ENCODE measurements at regions not wholly inside any gene's neighbourhood (a gene's known extent, or its start where the extent isn't known, plus 50 kb on each side); places are given as distances from the start of the nearest gene placed in this dataset.
"Not testable (repeated sequence)": the region's sequence is repeated elsewhere in the genome, so short reads cannot be mapped to it uniquely, and the experiment has no call there.

- Histone ChIP-seq H3K79me1 (ENCODE audit: low read length) (no peaks in the 10 kb centered on the region), H3K18ac (ENCODE audit: low read length) (no peak overlapping the region), H3K27ac (ENCODE audit: low read depth, low read length) (no peak overlapping the region), H2BK5ac (ENCODE audit: low read length) (no peak overlapping the region), H3K4me2 (ENCODE audit: low read length) (no peak overlapping the region), H2BK15ac (replicated peaks; ENCODE audit: low read depth) (no peak overlapping the region), H3K9ac (ENCODE audit: low read length) (no peak overlapping the region), H3K56ac (ENCODE audit: low read length) (no peak overlapping the region), H3K79me2 (ENCODE audit: control insufficient read depth, insufficient read depth, low read length) (no peaks in the 10 kb centered on the region), H4K5ac (ENCODE audit: low read length) (no peak overlapping the region), H3K23ac (ENCODE audit: low read length) (no peak overlapping the region), H2BK120ac (ENCODE audit: low read depth, low read length) (no peak overlapping the region), H3K4me1 (ENCODE audit: control insufficient read depth, low read depth, low read length) (peaks cover 13% of the 10 kb centered on the region), H2AK5ac (ENCODE audit: low read length) (no peak overlapping the region), H4K8ac (ENCODE audit: low read depth, low read length) (no peak overlapping the region), H3K36me3 (ENCODE audit: control insufficient read depth, insufficient read depth, low read length) (no peaks in the 10 kb centered on the region), H3K27me3 (ENCODE audit: insufficient read depth, low read length, poor library complexity) (no peaks in the 10 kb centered on the region), H3K4me3 (ENCODE audit: low read length) (no peak overlapping the region), H3K4ac (ENCODE audit: low read depth, low read length) (peak overlapping the region; percentile 57)
- no peak for DNase-seq
These were observed 91.8 kb downstream of the APIP start for GRCh38 chr11:34824425-34824824.

DNA sequence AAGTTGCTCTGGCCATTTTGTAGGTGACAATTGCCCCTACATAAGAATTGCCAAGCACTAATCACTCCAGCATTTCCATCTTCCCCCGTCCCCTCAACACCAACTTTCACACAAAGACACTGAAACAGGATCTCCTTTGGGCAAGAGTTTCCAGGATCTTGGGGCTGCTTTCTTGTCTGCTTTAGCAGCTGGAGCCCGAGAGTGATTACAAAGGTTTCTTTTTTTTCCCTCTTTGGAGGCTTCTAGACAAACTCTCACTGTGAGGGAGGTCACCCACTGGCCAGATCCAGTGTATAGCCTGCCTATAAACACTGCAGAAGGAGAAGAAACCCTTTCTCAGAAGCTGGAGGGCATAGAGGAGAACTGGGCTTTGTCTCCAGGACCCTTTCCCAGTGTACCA is 92.5 kb downstream of the APIP start:
- Histone ChIP-seq H2BK15ac (replicated peaks; ENCODE audit: low read depth) (no peak overlapping the region), H3K56ac (ENCODE audit: low read length) (no peak overlapping the region), H3K4me1 (ENCODE audit: control insufficient read depth, low read depth, low read length) (peaks cover 13% of the 10 kb centered on the region), H3K36me3 (ENCODE audit: control insufficient read depth, insufficient read depth, low read length) (no peaks in the 10 kb centered on the region), H2BK5ac (ENCODE audit: low read length) (no peak overlapping the region), H3K9ac (ENCODE audit: low read length) (no peak overlapping the region), H4K8ac (ENCODE audit: low read depth, low read length) (no peak overlapping the region), H3K4ac (ENCODE audit: low read depth, low read length) (no peak overlapping the region), H3K23ac (ENCODE audit: low read length) (no peak overlapping the region), H3K4me2 (ENCODE audit: low read length) (no peak overlapping the region), H3K79me1 (ENCODE audit: low read length) (no peaks in the 10 kb centered on the region), H3K79me2 (ENCODE audit: control insufficient read depth, insufficient read depth, low read length) (no peaks in the 10 kb centered on the region), H2AK5ac (ENCODE audit: low read length) (no peak overlapping the region), H3K18ac (ENCODE audit: low read length) (peak overlapping the region; percentile 31), H3K27ac (ENCODE audit: low read depth, low read length) (peak overlapping the region; percentile 65), H2BK120ac (ENCODE audit: low read depth, low read length) (no peak overlapping the region), H4K5ac (ENCODE audit: low read length) (no peak overlapping the region), H3K4me3 (ENCODE audit: low read length) (no peak overlapping the region), H3K27me3 (ENCODE audit: insufficient read depth, low read length, poor library complexity) (no peaks in the 10 kb centered on the region)
- no peak for DNase-seq
- no CpG with 5 or more reads among the region's 2 CpGs for WGBS (ENCODE audit: extremely low coverage, insufficient coverage, low lambda C conversion rate)

- Histone ChIP-seq H3K27ac (ENCODE audit: low read depth, low read length) (no peak overlapping the region), H3K23ac (ENCODE audit: low read length) (no peak overlapping the region), H3K79me1 (ENCODE audit: low read length) (no peaks in the 10 kb centered on the region), H4K8ac (ENCODE audit: low read depth, low read length) (no peak overlapping the region), H2BK120ac (ENCODE audit: low read depth, low read length) (no peak overlapping the region), H3K36me3 (ENCODE audit: control insufficient read depth, insufficient read depth, low read length) (no peaks in the 10 kb centered on the region), H3K4me2 (ENCODE audit: low read length) (no peak overlapping the region), H2BK15ac (replicated peaks; ENCODE audit: low read depth) (no peak overlapping the region), H3K27me3 (ENCODE audit: insufficient read depth, low read length, poor library complexity) (no peaks in the 10 kb centered on the region), H2BK5ac (ENCODE audit: low read length) (no peak overlapping the region), H3K4me3 (ENCODE audit: low read length) (no peak overlapping the region), H2AK5ac (ENCODE audit: low read length) (no peak overlapping the region), H4K5ac (ENCODE audit: low read length) (no peak overlapping the region), H3K9ac (ENCODE audit: low read length) (no peak overlapping the region), H3K4ac (ENCODE audit: low read depth, low read length) (no peak overlapping the region), H3K56ac (ENCODE audit: low read length) (no peak overlapping the region), H3K18ac (ENCODE audit: low read length) (no peak overlapping the region), H3K4me1 (ENCODE audit: control insufficient read depth, low read depth, low read length) (peaks cover 13% of the 10 kb centered on the region), H3K79me2 (ENCODE audit: control insufficient read depth, insufficient read depth, low read length) (no peaks in the 10 kb centered on the region)
- no CpG with 5 or more reads among the region's 3 CpGs for WGBS (ENCODE audit: extremely low coverage, insufficient coverage, low lambda C conversion rate)
- DNase-seq = no peak
These were observed 93.0 kb downstream of the APIP start for GRCh38 chr11:34823197-34823596.

- H3K18ac ChIP-seq (ENCODE audit: low read length) = no peak overlapping the region
- no CpG with 5 or more reads among the region's 6 CpGs for WGBS (ENCODE audit: extremely low coverage, insufficient coverage, low lambda C conversion rate)
- no peak overlapping the region for H3K27ac ChIP-seq (ENCODE audit: low read depth, low read length)
- H3K23ac ChIP-seq (ENCODE audit: low read length) = no peak overlapping the region
- H3K27me3 ChIP-seq (ENCODE audit: insufficient read depth, low read length, poor library complexity) = no peaks in the 10 kb centered on the region
- H2BK5ac ChIP-seq (ENCODE audit: low read length) = no peak overlapping the region
- H2BK15ac ChIP-seq (replicated peaks; ENCODE audit: low read depth) = no peak overlapping the region
- H3K4ac ChIP-seq (ENCODE audit: low read depth, low read length) = no peak overlapping the region
- peaks cover 2% of the 10 kb centered on the region for H3K4me1 ChIP-seq (ENCODE audit: control insufficient read depth, low read depth, low read length)
- no peak overlapping the region for H2BK120ac ChIP-seq (ENCODE audit: low read depth, low read length)
- H3K4me3 ChIP-seq (ENCODE audit: low read length) = no peak overlapping the region
- H3K56ac ChIP-seq (ENCODE audit: low read length) = no peak overlapping the region
- no peaks in the 10 kb centered on the region for H3K36me3 ChIP-seq (ENCODE audit: control insufficient read depth, insufficient read depth, low read length)
- H3K79me2 ChIP-seq (ENCODE audit: control insufficient read depth, insufficient read depth, low read length) = no peaks in the 10 kb centered on the region
- H3K79me1 ChIP-seq (ENCODE audit: low read length) = no peaks in the 10 kb centered on the region
- no peak overlapping the region for H2AK5ac ChIP-seq (ENCODE audit: low read length)
- no peak overlapping the region for H4K5ac ChIP-seq (ENCODE audit: low read length)
- H3K4me2 ChIP-seq (ENCODE audit: low read length) = no peak overlapping the region
- no peak overlapping the region for H4K8ac ChIP-seq (ENCODE audit: low read depth, low read length)
- H3K9ac ChIP-seq (ENCODE audit: low read length) = no peak overlapping the region
- DNase-seq = no peak
These were observed 96.3 kb downstream of the APIP start for GRCh38 chr11:34819740-34820482.

- H2BK15ac ChIP-seq (replicated peaks; ENCODE audit: low read depth); H3K36me3 ChIP-seq (ENCODE audit: control insufficient read depth, insufficient read depth, low read length); H3K4me1 ChIP-seq (ENCODE audit: control insufficient read depth, low read depth, low read length); H3K4me2 ChIP-seq (ENCODE audit: low read length); H3K27ac ChIP-seq (ENCODE audit: low read depth, low read length); H4K8ac ChIP-seq (ENCODE audit: low read depth, low read length); H3K23ac ChIP-seq (ENCODE audit: low read length); H3K4ac ChIP-seq (ENCODE audit: low read depth, low read length); H2BK5ac ChIP-seq (ENCODE audit: low read length); H3K4me3 ChIP-seq (ENCODE audit: low read length); H3K18ac ChIP-seq (ENCODE audit: low read length); H3K56ac ChIP-seq (ENCODE audit: low read length); H2BK120ac ChIP-seq (ENCODE audit: low read depth, low read length); H3K79me1 ChIP-seq (ENCODE audit: low read length); H3K9ac ChIP-seq (ENCODE audit: low read length); H2AK5ac ChIP-seq (ENCODE audit: low read length); H4K5ac ChIP-seq (ENCODE audit: low read length); H3K79me2 ChIP-seq (ENCODE audit: control insufficient read depth, insufficient read depth, low read length); DNase-seq; H3K27me3 ChIP-seq (ENCODE audit: insufficient read depth, low read length, poor library complexity): not testable (repeated sequence)
- no CpG with 5 or more reads among the region's 3 CpGs for WGBS (ENCODE audit: extremely low coverage, insufficient coverage, low lambda C conversion rate)
These were observed 98.4 kb downstream of the APIP start for GRCh38 chr11:34817812-34818211.

DNA sequence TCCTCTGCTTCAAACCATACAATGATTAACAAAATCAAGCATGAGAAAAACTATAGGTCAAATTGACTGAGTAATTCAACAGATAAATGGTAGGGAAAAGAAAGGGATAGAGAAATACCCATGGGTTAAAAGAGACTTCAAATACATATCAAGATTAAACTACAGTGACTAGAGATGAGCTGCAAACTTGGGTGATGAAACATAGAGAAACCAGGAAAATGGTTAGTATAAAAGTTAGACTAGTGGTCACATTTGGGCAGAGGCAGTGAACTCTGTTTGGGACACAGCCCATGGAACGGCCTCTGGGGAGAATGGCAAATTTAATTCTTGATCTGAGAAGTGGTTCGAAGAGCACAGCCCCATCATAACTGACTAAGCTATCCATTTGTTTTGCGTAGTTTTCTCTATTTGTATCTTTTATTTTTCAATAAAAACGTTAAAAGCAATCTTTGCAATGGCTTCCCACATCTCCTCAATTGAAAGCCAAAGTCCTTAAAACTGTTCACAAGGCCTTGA is 99.4 kb downstream of the APIP start:
- H2AK5ac ChIP-seq (ENCODE audit: low read length) = no peak overlapping the region
- no peak overlapping the region for H4K5ac ChIP-seq (ENCODE audit: low read length)
- WGBS (ENCODE audit: extremely low coverage, insufficient coverage, low lambda C conversion rate) = no CpG with 5 or more reads among the region's 4 CpGs
- H3K36me3 ChIP-seq (ENCODE audit: control insufficient read depth, insufficient read depth, low read length) = no peaks in the 10 kb centered on the region
- no peak overlapping the region for H2BK5ac ChIP-seq (ENCODE audit: low read length)
- no peaks in the 10 kb centered on the region for H3K27me3 ChIP-seq (ENCODE audit: insufficient read depth, low read length, poor library complexity)
- no peak overlapping the region for H2BK120ac ChIP-seq (ENCODE audit: low read depth, low read length)
- H4K8ac ChIP-seq (ENCODE audit: low read depth, low read length) = no peak overlapping the region
- no peak overlapping the region for H2BK15ac ChIP-seq (replicated peaks; ENCODE audit: low read depth)
- H3K79me1 ChIP-seq (ENCODE audit: low read length) = no peaks in the 10 kb centered on the region
- H3K4ac ChIP-seq (ENCODE audit: low read depth, low read length) = no peak overlapping the region
- no peak overlapping the region for H3K23ac ChIP-seq (ENCODE audit: low read length)
- no peaks in the 10 kb centered on the region for H3K4me1 ChIP-seq (ENCODE audit: control insufficient read depth, low read depth, low read length)
- H3K4me3 ChIP-seq (ENCODE audit: low read length) = no peak overlapping the region
- no peak overlapping the region for H3K9ac ChIP-seq (ENCODE audit: low read length)
- no peaks in the 10 kb centered on the region for H3K79me2 ChIP-seq (ENCODE audit: control insufficient read depth, insufficient read depth, low read length)
- no peak for DNase-seq
- H3K4me2 ChIP-seq (ENCODE audit: low read length) = no peak overlapping the region
- H3K27ac ChIP-seq (ENCODE audit: low read depth, low read length) = no peak overlapping the region
- H3K56ac ChIP-seq (ENCODE audit: low read length) = no peak overlapping the region
- no peak overlapping the region for H3K18ac ChIP-seq (ENCODE audit: low read length)
